Duodenal mucosa (tissue), 2 donors: ENCODE measurements at regions not wholly inside any gene's neighbourhood (a gene's known extent, or its start where the extent isn't known, plus 50 kb on each side); places are given as distances from the start of the nearest gene placed in this dataset.

Source experiments
- H3K27ac ChIP-seq: one replicate; pipeline ENCODE4 v1.7.0; 2013; ENCODE audit warnings: low read depth, low read length
- H3K27me3 ChIP-seq, 2 donors: one replicate each; pipeline ENCODE4 v1.7.0; 2013; ENCODE audit warnings: low read length in 2 of 2, control low read depth in 1 of 2; ENCODE audit not compliant: insufficient read depth in 2 of 2, control insufficient read depth in 1 of 2
- H3K36me3 ChIP-seq, 2 donors: one replicate each; pipeline ENCODE4 v1.7.0; 2013; ENCODE audit warnings: low read length in 2 of 2, control low read depth in 1 of 2; ENCODE audit not compliant: insufficient read depth in 2 of 2, control insufficient read depth in 1 of 2
- H3K4me1 ChIP-seq, 2 donors: one replicate each; pipeline ENCODE4 v1.7.0; 2013; ENCODE audit warnings: low read length in 2 of 2, control low read depth in 1 of 2; ENCODE audit not compliant: insufficient read depth in 2 of 2, control insufficient read depth in 1 of 2
- H3K4me3 ChIP-seq, 2 donors: one replicate each; pipeline ENCODE4 v1.7.0; 2013; ENCODE audit warnings: low read length in 2 of 2, low read depth in 1 of 2
- H3K9ac ChIP-seq, 2 donors: one replicate each; pipeline ENCODE4 v1.7.0; 2013; ENCODE audit warnings: low read length in 2 of 2, low read depth in 1 of 2
- H3K9me3 ChIP-seq, 2 donors: one replicate each; pipeline ENCODE4 v1.7.0; 2013; ENCODE audit warnings: low read length in 2 of 2, control low read depth in 1 of 2; ENCODE audit not compliant: control insufficient read depth in 1 of 2

DNA sequence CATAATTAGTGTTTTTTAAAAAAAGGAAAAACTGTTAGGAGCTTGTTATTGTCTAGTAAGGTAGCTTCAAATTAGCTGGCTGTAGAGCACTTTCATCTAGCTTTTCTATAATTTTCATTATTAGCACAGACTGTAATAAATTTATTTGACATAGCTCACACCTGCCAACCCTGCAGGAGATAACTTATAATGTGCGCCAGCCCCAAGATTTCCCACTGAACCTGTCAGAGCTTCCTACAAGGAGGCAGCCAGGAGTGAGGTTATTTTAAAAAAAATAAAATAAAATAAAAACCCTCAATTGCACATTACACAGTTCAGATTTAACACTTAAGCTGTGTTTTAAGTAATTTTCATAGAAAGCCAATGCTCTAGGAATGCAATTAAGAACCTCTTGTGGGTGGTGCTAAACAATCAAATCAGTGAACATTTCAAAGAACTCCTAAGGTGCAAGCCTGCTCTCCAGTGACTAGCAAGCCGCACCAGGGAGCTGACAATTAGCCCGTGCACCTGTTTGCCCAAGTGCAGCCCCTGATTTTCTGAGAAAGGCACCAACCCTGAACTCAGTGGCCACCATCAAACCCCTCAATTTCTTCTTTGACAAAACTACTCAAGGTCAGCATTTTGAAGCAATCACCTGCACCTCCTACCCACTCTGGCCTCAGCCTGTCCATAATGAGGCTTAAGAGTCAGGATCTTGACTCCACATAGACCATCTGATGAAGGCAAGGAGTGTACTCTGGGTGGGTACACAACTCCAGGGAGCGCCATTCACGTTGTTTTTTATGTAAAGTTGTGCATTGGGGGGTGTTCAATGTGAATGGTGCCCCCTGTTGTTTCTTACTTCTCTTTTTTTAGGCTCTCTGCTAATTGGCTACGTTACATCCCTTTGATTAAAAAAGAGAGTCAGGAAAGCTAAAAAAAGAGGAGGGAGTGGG is 385.3 kb upstream of the WWC1 start:
- Histone ChIP-seq H3K4me3 (no peak overlapping the region), H3K4me1 (no peaks in the 10 kb centered on the region), H3K9ac (no peak overlapping the region), H3K27me3 (peaks cover 0 to 3% of the 10 kb centered on the region in 2 donors), H3K36me3 (no peaks in the 10 kb centered on the region), H3K27ac (no peak overlapping the region), H3K9me3 (no peaks in the 10 kb centered on the region)

DNA sequence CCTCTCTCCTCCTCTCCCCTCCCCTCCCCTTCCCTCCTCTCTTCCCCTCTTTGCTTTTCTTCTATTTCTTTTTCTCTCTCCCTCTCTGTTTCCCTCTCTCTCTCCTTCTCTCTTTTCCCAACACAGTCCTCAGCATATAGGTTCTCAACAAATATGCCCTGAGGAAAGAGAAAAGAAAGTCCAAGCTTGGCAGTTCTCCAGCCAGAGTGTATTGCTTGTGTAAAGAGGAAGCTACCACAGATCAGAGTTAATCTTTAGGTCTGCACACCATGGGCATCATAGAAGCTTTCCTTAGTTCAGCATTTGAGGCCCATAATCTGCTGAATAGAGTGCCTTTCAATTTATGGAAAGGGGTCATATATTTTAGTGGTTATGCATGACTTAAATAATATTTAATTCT is 382.8 kb upstream of the WWC1 start:
- no peaks in the 10 kb centered on the region for H3K4me1 ChIP-seq
- no peak overlapping the region for H3K4me3 ChIP-seq
- no peaks in the 10 kb centered on the region for H3K9me3 ChIP-seq
- no peaks in the 10 kb centered on the region for H3K27me3 ChIP-seq
- H3K27ac ChIP-seq = no peak overlapping the region
- H3K36me3 ChIP-seq = no peaks in the 10 kb centered on the region
- no peak overlapping the region for H3K9ac ChIP-seq

DNA sequence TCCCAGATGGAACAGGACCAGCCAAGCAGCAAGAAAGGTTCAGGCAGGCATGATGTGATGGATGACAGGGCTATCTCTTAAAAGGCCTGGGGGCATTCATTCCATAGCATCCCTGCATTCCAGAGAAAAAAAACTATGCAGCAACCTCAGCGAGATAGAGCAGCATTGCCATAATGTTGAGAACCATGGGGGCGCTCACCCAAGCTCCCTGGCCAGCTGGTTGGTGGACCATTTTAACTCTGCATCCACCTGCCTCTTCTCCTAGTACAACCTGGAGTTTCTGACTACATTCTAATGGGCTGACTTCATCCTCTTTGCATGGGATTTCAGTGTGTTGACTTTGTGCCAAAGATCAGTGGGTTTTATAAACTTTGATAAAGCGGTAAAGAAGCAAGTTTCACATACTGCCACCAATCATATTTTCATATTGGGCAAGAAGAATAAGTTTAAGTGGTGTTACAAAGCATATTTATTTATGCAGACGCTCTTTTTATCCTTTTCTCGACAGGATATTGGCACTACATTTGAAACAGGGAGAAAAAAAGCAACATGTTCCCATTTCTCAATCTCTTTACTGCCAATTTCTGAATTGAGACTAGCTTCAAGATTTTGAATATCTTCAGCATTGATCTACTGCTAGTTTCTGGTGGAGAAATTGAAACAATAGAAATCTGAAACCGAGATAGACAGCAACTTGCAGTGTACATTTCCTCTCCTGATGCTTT is 378.3 kb upstream of the WWC1 start:
- no peak overlapping the region for H3K27ac ChIP-seq
- no peak overlapping the region for H3K9ac ChIP-seq
- H3K4me3 ChIP-seq = no peak overlapping the region
- no peaks in the 10 kb centered on the region for H3K9me3 ChIP-seq
- no peaks in the 10 kb centered on the region for H3K4me1 ChIP-seq
- H3K36me3 ChIP-seq = no peaks in the 10 kb centered on the region
- H3K27me3 ChIP-seq = no peaks in the 10 kb centered on the region

DNA sequence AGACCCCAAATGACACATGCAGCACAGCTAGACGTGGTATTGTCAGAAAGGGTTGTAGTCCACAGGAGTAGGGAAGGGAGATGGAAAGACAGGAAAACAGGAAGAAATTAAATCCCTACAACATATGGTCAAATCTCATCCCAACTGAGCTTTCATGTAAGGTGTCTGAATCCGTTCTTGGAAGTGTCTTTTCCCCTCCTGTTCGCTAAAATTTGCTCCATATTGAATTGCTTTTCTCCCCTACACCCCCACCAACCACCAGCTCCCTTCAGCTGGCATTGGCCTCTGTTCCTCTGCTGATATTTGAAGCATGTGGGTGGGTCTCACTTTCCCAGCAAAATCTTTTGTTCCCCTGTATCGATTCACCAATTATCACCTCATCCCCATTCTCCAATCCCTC is 376.2 kb upstream of the WWC1 start:
- Histone ChIP-seq H3K4me1 (no peaks in the 10 kb centered on the region), H3K9ac (no peak overlapping the region), H3K4me3 (no peak overlapping the region)

DNA sequence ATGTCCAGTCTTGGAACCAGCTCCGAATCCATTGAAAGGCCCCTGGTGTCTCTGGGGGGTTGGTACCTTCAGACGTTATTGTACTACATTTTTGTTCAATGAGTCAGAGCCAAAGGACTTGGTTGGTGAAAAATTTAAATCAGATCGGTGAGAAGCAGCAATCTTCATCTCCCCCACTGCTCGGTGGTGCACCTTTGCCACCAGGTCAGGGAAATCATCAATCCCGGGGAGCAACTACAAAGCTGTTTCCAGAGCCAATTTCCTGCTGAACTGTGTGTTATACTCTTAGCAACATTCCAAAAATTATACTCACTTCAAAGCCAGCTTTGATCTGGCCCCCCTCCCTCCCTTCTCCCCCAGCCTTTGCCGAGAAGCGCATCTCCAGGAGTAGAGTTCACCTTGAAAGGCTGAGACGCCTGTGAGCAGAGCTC is 375.2 kb upstream of the WWC1 start:
- Histone ChIP-seq H3K27ac (no peak overlapping the region), H3K4me3 (no peak overlapping the region), H3K36me3 (no peaks in the 10 kb centered on the region), H3K9me3 (no peaks in the 10 kb centered on the region), H3K9ac (no peak overlapping the region), H3K4me1 (no peaks in the 10 kb centered on the region), H3K27me3 (no peaks in the 10 kb centered on the region)

More for the DNA sequence above, 376.2 kb upstream of the WWC1 start:
- Histone ChIP-seq H3K36me3 (no peaks in the 10 kb centered on the region), H3K27me3 (no peaks in the 10 kb centered on the region), H3K9me3 (no peaks in the 10 kb centered on the region), H3K27ac (no peak overlapping the region)

DNA sequence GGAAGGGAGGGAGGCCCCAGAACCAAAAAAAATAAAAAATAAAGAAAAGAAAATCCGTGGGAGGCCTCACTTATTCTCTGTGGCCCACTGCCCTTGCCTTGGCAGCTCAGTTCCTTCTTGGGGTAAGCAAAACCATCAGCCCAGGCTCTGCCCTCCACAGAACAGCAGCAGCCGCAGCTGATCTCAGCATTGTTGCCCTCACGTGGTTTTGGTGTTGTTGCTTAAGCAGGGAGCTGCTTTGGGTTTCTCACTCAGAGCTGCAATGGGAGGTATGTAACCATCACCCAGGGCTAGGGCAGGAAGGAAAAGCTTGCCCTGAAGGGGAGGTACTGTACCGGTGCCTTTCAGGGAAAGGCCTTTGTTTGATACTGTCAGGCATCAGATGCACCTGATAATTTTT is 374.7 kb upstream of the WWC1 start:
- no peak overlapping the region for H3K4me3 ChIP-seq
- H3K9me3 ChIP-seq = no peaks in the 10 kb centered on the region
- H3K36me3 ChIP-seq = no peaks in the 10 kb centered on the region
- no peaks in the 10 kb centered on the region for H3K27me3 ChIP-seq
- no peak overlapping the region for H3K9ac ChIP-seq
- H3K4me1 ChIP-seq = no peaks in the 10 kb centered on the region
- no peak overlapping the region for H3K27ac ChIP-seq

DNA sequence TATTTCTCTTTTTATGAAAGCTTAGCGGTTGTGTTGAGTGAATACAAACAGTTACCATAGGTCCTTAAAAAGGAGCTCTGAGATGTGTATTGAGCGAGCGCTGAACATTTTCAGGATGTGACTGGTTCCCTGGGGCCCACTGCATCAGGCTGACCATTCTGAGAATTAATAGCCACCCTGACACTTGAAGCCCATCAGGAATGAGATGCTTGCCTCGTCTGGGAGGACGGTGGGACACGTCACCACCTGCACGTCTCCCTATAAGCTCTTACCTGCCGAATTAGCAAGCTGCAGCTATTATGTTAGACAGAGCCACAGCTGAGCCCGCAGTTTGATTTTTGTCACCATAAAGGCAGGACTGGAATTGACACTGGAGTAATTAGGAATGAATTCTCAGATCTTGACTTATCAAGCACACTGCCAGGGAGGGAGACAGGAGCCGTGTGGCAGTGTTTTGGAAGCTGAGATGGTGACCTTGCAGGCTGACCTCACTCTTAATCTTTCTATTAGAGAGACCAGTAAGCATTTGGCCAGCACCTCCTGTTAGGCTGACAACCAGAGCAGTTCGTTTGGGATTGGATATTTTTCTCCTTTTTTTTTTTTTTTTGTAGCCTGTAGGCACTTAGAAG is 373.1 kb upstream of the WWC1 start:
- no peaks in the 10 kb centered on the region for H3K27me3 ChIP-seq
- H3K27ac ChIP-seq = no peak overlapping the region
- no peak overlapping the region for H3K9ac ChIP-seq
- H3K4me3 ChIP-seq = no peak overlapping the region
- no peaks in the 10 kb centered on the region for H3K36me3 ChIP-seq
- H3K9me3 ChIP-seq = no peaks in the 10 kb centered on the region
- no peaks in the 10 kb centered on the region for H3K4me1 ChIP-seq

DNA sequence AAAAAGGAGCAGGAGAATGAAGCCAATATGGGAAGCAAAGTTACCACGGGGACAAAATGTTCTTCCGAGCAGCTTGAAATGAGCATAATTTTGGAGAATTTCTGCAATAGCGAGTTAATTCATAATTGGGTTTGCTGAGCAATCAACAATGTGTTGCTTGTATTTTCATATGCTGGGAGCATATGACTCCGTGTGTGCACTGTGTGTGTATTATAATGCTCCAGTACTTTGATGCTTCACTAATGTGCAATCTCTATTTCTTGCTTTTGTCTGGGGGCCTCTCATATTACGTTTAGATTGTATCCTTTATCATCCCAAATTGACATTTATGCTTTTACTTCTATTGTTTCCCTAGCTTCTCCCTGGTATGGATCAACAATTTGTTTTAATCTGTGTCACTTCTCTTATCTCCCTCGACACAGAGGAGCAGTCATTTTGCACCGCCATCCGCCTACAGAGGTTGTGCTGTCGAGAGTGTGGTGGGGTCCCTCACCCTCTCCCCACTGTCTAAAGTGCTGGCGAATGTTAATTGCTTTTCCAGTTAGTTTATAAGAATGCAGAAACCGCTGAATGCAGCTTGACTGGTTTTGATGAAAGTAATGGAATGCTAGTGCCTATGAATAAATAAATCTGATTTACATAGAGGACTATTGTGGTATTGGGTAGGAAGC is 372.5 kb upstream of the WWC1 start:
- Histone ChIP-seq H3K4me3 (no peak overlapping the region), H3K9me3 (no peaks in the 10 kb centered on the region), H3K9ac (no peak overlapping the region), H3K36me3 (no peaks in the 10 kb centered on the region), H3K27me3 (no peaks in the 10 kb centered on the region), H3K27ac (no peak overlapping the region), H3K4me1 (no peaks in the 10 kb centered on the region)

DNA sequence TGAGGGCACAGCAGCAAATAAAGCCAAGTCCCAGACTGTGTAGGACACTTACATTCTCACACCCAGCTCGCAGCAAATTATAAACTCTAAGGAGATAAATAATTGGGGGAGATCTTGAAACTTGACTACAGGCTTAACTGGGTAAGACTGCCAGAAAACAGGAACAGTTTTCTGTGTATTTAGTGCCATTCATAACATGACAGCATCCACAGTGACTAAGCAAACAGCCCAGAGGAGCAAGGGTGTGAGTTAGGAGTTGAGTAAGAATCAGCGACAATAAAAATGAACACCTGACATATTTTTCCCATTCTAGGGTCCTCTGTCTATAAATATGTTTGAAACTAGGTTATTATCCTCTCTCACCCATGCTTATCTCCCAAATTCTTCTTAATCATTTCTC is 370.9 kb upstream of the WWC1 start:
- Histone ChIP-seq H3K27me3 (no peaks in the 10 kb centered on the region), H3K36me3 (no peaks in the 10 kb centered on the region), H3K4me1 (no peaks in the 10 kb centered on the region), H3K27ac (no peak overlapping the region), H3K9me3 (no peaks in the 10 kb centered on the region), H3K9ac (no peak overlapping the region), H3K4me3 (no peak overlapping the region)
